Stomach (tissue), 8 donors: ENCODE measurements at regions not wholly inside any gene's neighbourhood (a gene's known extent, or its start where the extent isn't known, plus 50 kb on each side); places are given as distances from the start of the nearest gene placed in this dataset.

ENCODE experiments used
- DNase-seq, 2 donors: peaks; one replicate each; pipeline versions ENCODE4 v3.0.0 to v3.0.0-alpha.2; 2013 to 2019
- H3K27ac ChIP-seq, 5 donors: fragments of 200-600 bp in 4 of 5; sonication (generic) in 4 of 5; one replicate each; pipeline ENCODE4 v1.5.1; 2013 to 2019; ENCODE audit warnings: mild to moderate bottlenecking in 1 of 5, moderate library complexity in 1 of 5
- H3K27me3 ChIP-seq, 3 donors: fragments of 200-600 bp; sonication (generic); one replicate each; pipeline ENCODE4 v1.5.1; 2017 to 2019; ENCODE audit warnings: mixed run types in 1 of 3
- H3K36me3 ChIP-seq, 4 donors: fragments of 200-600 bp; sonication (generic); 1 replicate in 3 of 4; 2 replicates in 1 of 4; pipeline ENCODE4 v1.5.1; 2016 to 2019
- H3K4me1 ChIP-seq, 4 donors: fragments of 200-600 bp; sonication (generic); one replicate each; pipeline ENCODE4 v1.5.1; 2016 to 2019
- H3K4me3 ChIP-seq, 4 donors: fragments of 200-600 bp; sonication (generic) in 3 of 4; one replicate each; pipeline ENCODE4 v1.5.1; 2016 to 2019; ENCODE audit warnings: mild to moderate bottlenecking in 1 of 4
- H3K9me3 ChIP-seq, 4 donors: fragments of 200-600 bp; sonication (generic); one replicate each; pipeline ENCODE4 v1.5.1; 2016 to 2019
- CTCF ChIP-seq, 7 experiments: fragments of 450-650 bp in 4 of 7; fragments of 200-600 bp in 3 of 7; sonication (generic) in 3 of 7; IDR thresholded peaks; one replicate each; pipeline ENCODE4 v1.5.1; 2016 to 2019; ENCODE audit warnings: antibody characterized with exemption in 7 of 7, control low read depth in 2 of 7, mild to moderate bottlenecking in 1 of 7
- EP300 ChIP-seq: sonication (generic); formaldehyde crosslinking; IDR thresholded peaks from one replicate; pipeline ENCODE4 v1.6.1; 2017; ENCODE audit warnings: antibody characterized with exemption
- POLR2A ChIP-seq, 4 donors: fragments of 450-650 bp; IDR thresholded peaks; one replicate each; pipeline ENCODE4 v1.6.1; 2016; ENCODE audit warnings: antibody characterized with exemption in 4 of 4, control low read depth in 2 of 4, mild to moderate bottlenecking in 1 of 4, moderate library complexity in 1 of 4
- POLR2AphosphoS5 ChIP-seq, 3 donors: sonication (generic); formaldehyde crosslinking; IDR thresholded peaks; one replicate each; pipeline ENCODE4 v1.6.1; 2016; ENCODE audit warnings: antibody characterized with exemption in 3 of 3
- WGBS, 5 donors: extraction: QIAGEN DNeasy Blood & Tissue Kit in 3 of 5; methylation state at CpG; one replicate each; pipeline versions ENCODE4 v1.1.5 to v1.1.7; 2013 to 2018; 5-methylcytosine and 5-hydroxymethylcytosine counted together
- intact Hi-C: fragments of 100-400 bp; cut with DNase I; formaldehyde crosslinking; loops from one replicate; pipeline ENCODE4 v1.15.1; 2023; ENCODE audit warnings: low total_unique reads
- donor health status: healthy with polysubstance abuse.
- donor health status: Bipolar disorder and iron deficiency.
- donor health status: healthy.

GRCh38 chr1:100612540-100612939, 74.6 kb downstream of the GPR88 start:
- WGBS, 5 donors = 74 to 88% (median 79%) methylated on average over 3 of the region's 3 CpGs
- Histone ChIP-seq H3K27ac (no peak overlapping the region), H3K36me3 (no peaks in the 10 kb centered on the region), H3K4me3 (no peak overlapping the region), H3K4me1 (no peaks in the 10 kb centered on the region), H3K9me3 (no peaks in the 10 kb centered on the region), H3K27me3 (no peaks in the 10 kb centered on the region)
- intact Hi-C loops = no loop called here
- no peak for DNase-seq
- TF ChIP-seq EP300 (no peak), POLR2A (IDR thresholded peaks at IDR 0.05) (no peak), POLR2AphosphoS5 (IDR thresholded peaks at IDR 0.05) (no peak), CTCF (IDR thresholded peaks at IDR 0.05) (no peak)

- Histone ChIP-seq H3K4me3 (no peak overlapping the region), H3K36me3 (no peaks in the 10 kb centered on the region), H3K4me1 (no peaks in the 10 kb centered on the region), H3K27me3 (no peaks in the 10 kb centered on the region), H3K27ac (no peak overlapping the region), H3K9me3 (no peaks in the 10 kb centered on the region)
- WGBS, 5 donors = 82 to 90% (median 88%) methylated on average over 3 of the region's 3 CpGs
- no peak for TF ChIP-seq POLR2A (IDR thresholded peaks at IDR 0.05)
- TF ChIP-seq EP300 = no peak
- TF ChIP-seq CTCF (IDR thresholded peaks at IDR 0.05) = no peak
- no peak for TF ChIP-seq POLR2AphosphoS5 (IDR thresholded peaks at IDR 0.05)
- no peak for DNase-seq
- intact Hi-C loops = no loop called here
Observed at GRCh38 chr1:100613817-100614559, 76.0 kb downstream of the GPR88 start.

DNA sequence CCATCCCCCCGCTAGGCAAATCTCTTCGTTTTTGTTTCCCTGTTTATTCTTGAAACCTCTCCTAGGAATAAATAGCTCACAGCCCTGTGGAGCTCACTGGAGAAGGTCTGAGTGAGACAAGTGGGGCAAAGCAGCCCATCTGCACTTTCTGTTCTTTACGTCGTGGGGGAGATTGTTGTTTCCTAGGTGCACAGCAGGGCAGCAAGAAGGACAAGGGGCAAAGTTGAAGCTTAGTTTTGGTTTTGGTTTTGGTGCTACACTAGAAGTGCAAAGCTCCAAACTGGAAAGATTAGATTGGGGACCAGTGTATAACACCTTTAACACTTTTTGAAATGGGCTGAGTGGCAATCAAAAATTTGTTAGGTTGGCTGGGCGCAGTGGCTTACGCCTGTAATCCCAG, 76.6 kb downstream of the GPR88 start:
- Histone ChIP-seq H3K27me3 (no peaks in the 10 kb centered on the region), H3K4me1 (no peaks in the 10 kb centered on the region), H3K36me3 (no peaks in the 10 kb centered on the region), H3K9me3 (no peaks in the 10 kb centered on the region), H3K4me3 (no peak overlapping the region), H3K27ac (no peak overlapping the region)
- no peak for TF ChIP-seq EP300
- no peak for DNase-seq
- 66 to 79% (median 76%) methylated on average over 6 of the region's 6 CpGs for WGBS, 5 donors
- intact Hi-C loops = no loop called here

DNA sequence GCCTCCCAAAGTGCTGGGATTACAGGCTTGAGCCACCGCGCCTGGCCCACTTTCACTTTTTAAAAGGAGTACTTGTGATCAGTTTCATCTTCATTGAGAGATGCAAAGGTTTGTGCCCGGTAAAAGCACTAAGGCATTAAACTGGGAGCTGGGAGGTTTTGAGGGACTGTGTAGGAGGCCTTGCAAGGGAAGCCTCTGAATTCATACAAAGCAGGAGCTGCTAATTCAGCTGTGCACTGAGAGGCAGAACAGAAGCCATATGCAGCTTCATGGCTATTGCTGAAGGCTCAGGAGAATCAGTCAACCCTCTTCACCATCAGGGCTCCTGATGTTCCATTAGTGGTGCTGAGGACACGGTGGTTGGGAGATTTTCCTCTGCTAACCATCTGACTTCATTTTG, 77.7 kb downstream of the GPR88 start:
- intact Hi-C loops = no loop called here
- Histone ChIP-seq H3K4me3 (no peak overlapping the region), H3K4me1 (no peaks in the 10 kb centered on the region), H3K9me3 (no peaks in the 10 kb centered on the region), H3K27ac (no peak overlapping the region), H3K36me3 (no peaks in the 10 kb centered on the region), H3K27me3 (no peaks in the 10 kb centered on the region)
- WGBS, 5 donors = 87 to 95% (median 90%) methylated on average over 4 of the region's 4 CpGs
- DNase-seq = no peak
- TF ChIP-seq CTCF (IDR thresholded peaks at IDR 0.05) = no peak
- TF ChIP-seq EP300 = no peak
- no peak for TF ChIP-seq POLR2A (IDR thresholded peaks at IDR 0.05)
- TF ChIP-seq POLR2AphosphoS5 (IDR thresholded peaks at IDR 0.05) = no peak

DNA sequence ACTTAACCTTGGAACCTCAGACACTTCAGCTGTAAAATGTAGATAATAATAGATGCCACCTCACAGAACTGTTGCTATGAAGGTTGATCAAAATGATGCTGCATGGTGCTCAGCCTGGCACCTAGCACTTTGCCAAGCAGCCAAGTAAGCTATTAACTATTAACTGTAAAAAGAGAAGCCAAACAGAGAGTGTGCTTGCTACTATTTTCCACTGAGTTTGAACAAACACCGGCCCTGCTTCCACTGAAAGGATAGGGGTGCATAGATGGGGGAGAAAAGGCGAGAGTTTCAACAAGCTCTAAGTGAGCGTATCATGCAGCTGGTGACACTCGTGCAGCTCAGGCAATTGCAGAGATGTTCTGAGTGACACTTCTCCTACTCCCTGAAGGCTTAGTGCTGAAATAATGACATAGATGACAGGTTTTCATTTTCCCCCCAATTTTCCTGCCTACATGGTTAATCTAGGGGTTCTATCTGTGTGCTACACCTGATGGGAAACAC, 78.2 kb downstream of the GPR88 start:
- TF ChIP-seq POLR2A (IDR thresholded peaks at IDR 0.05) = no peak
- no peak for TF ChIP-seq EP300
- no peak overlapping the region for H3K27ac ChIP-seq
- no peaks in the 10 kb centered on the region for H3K9me3 ChIP-seq
- H3K36me3 ChIP-seq = no peaks in the 10 kb centered on the region
- no peaks in the 10 kb centered on the region for H3K4me1 ChIP-seq
- no peaks in the 10 kb centered on the region for H3K27me3 ChIP-seq
- no peak overlapping the region for H3K4me3 ChIP-seq
- DNase-seq = no peak
- intact Hi-C loops = no loop called here
- 28 to 82% (median 54%) methylated on average over 4 of the region's 4 CpGs for WGBS, 5 donors
